HepG2 (cell line): ENCODE measurements at regions not wholly inside any gene's neighbourhood (a gene's known extent, or its start where the extent isn't known, plus 50 kb on each side); places are given as distances from the start of the nearest gene placed in this dataset.

Experiments
- ATAC-seq: fragments of 200-7000 bp; cut with Tn5 transposase; 3 replicates; pipeline ENCODE4 v1.9.1; 2020; ENCODE audit warnings: mild to moderate bottlenecking, moderate library complexity
- BruUV-seq: library from RNA; stranded (reverse); fragments of 400-500 nt; replicated peaks from 2 replicates; lab custom pipeline; 2021; lab: Mats Ljungman, UMichigan
- CTCF ChIA-PET: fragments of 300-600 bp; formaldehyde crosslinking; extraction: SDS; loops from one replicate; lab custom pipeline; 2021; ENCODE audit warnings: low total read pairs, inconsistent platforms, low intra/inter-chr PET ratio; lab: Yijun Ruan, JAX
- POLR2A ChIA-PET: fragments of 350-600 bp; sonication (Branson Sonifier 250); formaldehyde crosslinking; loops from one replicate; lab custom pipeline; 2020; ENCODE audit warnings: antibody characterized with exemption, inconsistent platforms; lab: Yijun Ruan, JAX
- DNase-seq: peaks from one replicate; pipeline ENCODE4 v3.0.0-alpha.2; 2015; ENCODE audit warnings: low spot score
- FAIRE-seq: peaks from 3 replicates; lab custom pipeline; 2011; peaks lifted over from hg19 to GRCh38; lab: Jason Lieb, UNC
- H2AFZ ChIP-seq: one replicate; pipeline ENCODE4 v1.6.1; 2011; ENCODE audit warnings: low read length, inconsistent platforms
- H3K27ac ChIP-seq: fragments of 300-600 bp; 3 replicates; pipeline ENCODE4 v1.8.0; 2011; ENCODE audit warnings: mixed run types, mild to moderate bottlenecking, mixed read lengths, low read length, inconsistent platforms; ENCODE audit not compliant: insufficient read depth; ENCODE audit errors: extremely low read length
- H3K27me3 ChIP-seq, 2 experiments: fragments of 200-600 bp in 1 of 2; 2 replicates in 1 of 2; 3 replicates in 1 of 2; pipeline versions ENCODE4 v1.6.0 to v1.8.0; 2011; ENCODE audit warnings: low read length in 2 of 2, mild to moderate bottlenecking in 2 of 2, moderate library complexity in 2 of 2, inconsistent platforms in 1 of 2; ENCODE audit not compliant: insufficient read depth in 2 of 2, control insufficient read depth in 1 of 2
- H3K36me3 ChIP-seq, 2 experiments: fragments of 200-600 bp in 1 of 2; replicated peaks in 1 of 2; 2 replicates in 1 of 2; 3 replicates in 1 of 2; pipeline versions ENCODE4 v1.5.1 to v1.8.0; 2011; ENCODE audit warnings: low read length in 2 of 2, inconsistent platforms in 1 of 2; ENCODE audit not compliant: insufficient read depth in 2 of 2, control insufficient read depth in 1 of 2
- H3K4me1 ChIP-seq: 2 replicates; pipeline ENCODE4 v1.5.1; 2012; ENCODE audit warnings: low read length, inconsistent platforms; ENCODE audit not compliant: insufficient read depth
- H3K4me2 ChIP-seq: 2 replicates; pipeline ENCODE4 v1.6.0; 2011; ENCODE audit warnings: low read depth, low read length, inconsistent platforms
- H3K4me3 ChIP-seq, 3 experiments: fragments of 200-600 bp in 1 of 3; sonication (generic), shearing (Covaris generic) in 1 of 3; replicated peaks in 1 of 3; 2 replicates each; pipeline ENCODE4 v1.5.1; 2011 to 2016; ENCODE audit warnings: low read length in 3 of 3, inconsistent platforms in 2 of 3, low read depth in 2 of 3, mild to moderate bottlenecking in 2 of 3, control low read depth in 1 of 3, mixed read lengths in 1 of 3; ENCODE audit not compliant: insufficient read depth in 1 of 3
- H3K79me2 ChIP-seq: one replicate; pipeline ENCODE4 v1.6.1; 2011; ENCODE audit warnings: low read length, inconsistent platforms; ENCODE audit not compliant: insufficient read depth
- H3K9ac ChIP-seq: 2 replicates; pipeline ENCODE4 v1.6.0; 2011; ENCODE audit warnings: mild to moderate bottlenecking, low read depth, low read length, inconsistent platforms; ENCODE audit not compliant: insufficient read depth
- H3K9me3 ChIP-seq: 2 replicates; pipeline ENCODE4 v1.5.1; 2012; ENCODE audit warnings: mild to moderate bottlenecking, low read length
- H4K20me1 ChIP-seq: 2 replicates; pipeline ENCODE4 v1.6.0; 2011; ENCODE audit warnings: inconsistent platforms, mild to moderate bottlenecking, low read length, moderate library complexity; ENCODE audit not compliant: insufficient read depth
- CREB1 ChIP-seq, 2 experiments: fragments of 450-650 bp in 1 of 2; IDR thresholded peaks; 2 replicates each; pipeline ENCODE4 v1.6.1; 2016 to 2017; ENCODE audit warnings: control low read depth in 1 of 2, mild to moderate bottlenecking in 1 of 2, missing compliant biosample characterization in 1 of 2, missing genetic modification characterization in 1 of 2
- EHMT2 ChIP-seq: fragments of 200-600 bp; sonication (generic); IDR thresholded peaks from 2 replicates; pipeline ENCODE4 v1.7.0; 2017; ENCODE audit warnings: antibody characterized with exemption, low read depth, low read length, borderline replicate concordance
- GLMP ChIP-seq: sonication (generic); formaldehyde crosslinking; IDR thresholded peaks from 2 replicates; pipeline ENCODE4 v1.9.0; 2021; ENCODE audit warnings: missing genetic modification reagents, mild to moderate bottlenecking, borderline replicate concordance
- HNF4A ChIP-seq: sonication (generic); formaldehyde crosslinking; IDR thresholded peaks from 2 replicates; pipeline ENCODE4 v1.4.0; 2020; ENCODE audit warnings: missing genetic modification reagents
- HNRNPL ChIP-seq: fragments of 200-400 bp; formaldehyde crosslinking; IDR thresholded peaks from 2 replicates; pipeline ENCODE4 v1.6.1; 2017; ENCODE audit warnings: mild to moderate bottlenecking, low read depth, low read length
- MAFF ChIP-seq: IDR thresholded peaks from 2 replicates; pipeline ENCODE4 v1.6.1; 2011; ENCODE audit warnings: low read depth, low read length, improper control_type of control experiment
- MBNL3 ChIP-seq: fragments of 250-450 bp; sonication (Bioruptor Pico); conservative IDR thresholded peaks from 2 replicates; pipeline ENCODE4 v1.8.0; 2022; ENCODE audit warnings: mild to moderate bottlenecking, inconsistent platforms
- NFKB2 ChIP-seq: sonication (generic); formaldehyde crosslinking; IDR thresholded peaks from 2 replicates; pipeline ENCODE4 v1.4.0; 2020; ENCODE audit warnings: missing genetic modification reagents, borderline replicate concordance
- RAD21 ChIP-seq: fragments of 450-650 bp; formaldehyde crosslinking; IDR thresholded peaks from 2 replicates; pipeline ENCODE4 v1.5.0; 2020; ENCODE audit warnings: mild to moderate bottlenecking
- RXRB ChIP-seq: IDR thresholded peaks from 2 replicates; pipeline ENCODE4 v1.6.1; 2016; ENCODE audit warnings: borderline replicate concordance, missing genetic modification reagents, missing compliant biosample characterization
- SMAD3 ChIP-seq: sonication (generic); formaldehyde crosslinking; IDR thresholded peaks from 2 replicates; pipeline ENCODE4 v1.4.0; 2020; ENCODE audit warnings: missing genetic modification reagents
- ZIK1 ChIP-seq: sonication (generic); formaldehyde crosslinking; IDR thresholded peaks from 2 replicates; pipeline ENCODE4 v1.5.0; 2020; ENCODE audit warnings: mild to moderate bottlenecking, low read depth, missing genetic modification reagents, borderline replicate concordance
- ZNF180 ChIP-seq: sonication (generic); formaldehyde crosslinking; IDR thresholded peaks from 2 replicates; pipeline ENCODE4 v1.4.0; 2020; ENCODE audit warnings: low read depth, missing genetic modification reagents, borderline replicate concordance
- ZNF350 ChIP-seq: sonication (generic); formaldehyde crosslinking; IDR thresholded peaks from 2 replicates; pipeline ENCODE4 v1.4.0; 2020; ENCODE audit warnings: mild to moderate bottlenecking, low read depth, missing genetic modification reagents, borderline replicate concordance
- WGBS: methylation state at CpG from one replicate; pipeline ENCODE4 v1.1.6; 2017; ENCODE audit warnings: low lambda C conversion rate; 5-methylcytosine and 5-hydroxymethylcytosine counted together
- in situ Hi-C: cut with HindIII; loops from 2 replicates; pipeline ENCODE4 v1.10.0; 2017; ENCODE audit warnings: low pct_unique_long_range_greater_than_20kb; ENCODE audit not compliant: extremely low pct_ligation_motif_present
- intact Hi-C: fragments of 100-400 bp; cut with micrococcal nuclease; formaldehyde crosslinking; loops from one replicate; pipeline ENCODE4 v1.10.0; 2022; ENCODE audit not compliant: unreplicated experiment
- TF ChIP-seq, protein P1 (sequence below): sonication (generic); formaldehyde crosslinking; IDR thresholded peaks from 2 replicates; pipeline ENCODE4 v1.4.0; 2020; ENCODE audit warnings: missing genetic modification reagents

DNA sequence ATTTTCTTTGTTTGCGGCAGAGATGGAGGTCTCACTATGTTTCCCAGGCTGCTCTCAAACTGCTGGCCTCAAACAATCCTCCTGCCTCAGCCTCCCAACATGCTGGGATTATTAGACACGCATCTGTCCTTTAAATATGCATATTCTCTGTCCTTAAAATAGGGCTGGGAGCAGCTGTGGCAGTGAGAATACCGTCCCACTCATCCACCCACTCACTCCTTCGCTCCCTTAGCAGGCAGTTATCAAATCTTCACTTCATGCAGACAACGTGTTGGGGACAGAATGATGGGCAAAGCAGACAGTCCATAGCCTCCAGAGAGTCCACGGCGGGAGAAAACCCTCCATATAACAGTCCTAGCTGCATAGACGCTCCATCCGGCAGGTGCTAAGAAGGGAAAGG, 179.4 kb downstream of the ZBTB18 start:
- WGBS, result 70% methylated on average over 8 of the region's 9 CpGs
- in situ Hi-C loops, result no loop called here
- Histone ChIP-seq H3K27me3 (peaks cover 3 to 37% of the 10 kb centered on the region in 2 experiments; a peak in 4 of 5 replicates), H2AFZ (no peak overlapping the region), H3K27ac (no peak overlapping the region), H3K4me3 (no peak overlapping the region), H3K9me3 (no peaks in the 10 kb centered on the region), H3K9ac (no peak overlapping the region), H3K4me2 (no peak overlapping the region), H4K20me1 (no peaks in the 10 kb centered on the region), H3K4me1 (peaks cover 14% of the 10 kb centered on the region), H3K79me2 (no peaks in the 10 kb centered on the region), H3K36me3 (no peaks in the 10 kb centered on the region)
- BruUV-seq, result no TSS peak
- ChIA-PET POLR2A (no interaction called here), CTCF (no interaction called here)
- ATAC-seq (no peak), FAIRE-seq (no peak), DNase-seq (no peak)
- intact Hi-C loops, result no loop called here
- TF ChIP-seq EHMT2 (no peak), ZNF180 (CRISPR knock-in tag) (no peak), NFKB2 (CRISPR knock-in tag) (no peak), GLMP (no peak), MBNL3 (CRISPR knock-in tag) (no peak), ZNF350 (CRISPR knock-in tag) (no peak), HNRNPL (no peak), MAFF (no peak), ZIK1 (no peak), SMAD3 (CRISPR knock-in tag) (no peak), RXRB (CRISPR knock-in tag) (no peak), HNF4A (CRISPR knock-in tag) (no peak), RAD21 (no peak), CREB1 (IDR thresholded peaks at IDR 0.05) (no peak), CREB1 (CRISPR knock-in tag; IDR thresholded peaks at IDR 0.05) (no peak)
- TF ChIP-seq, protein P1, sequence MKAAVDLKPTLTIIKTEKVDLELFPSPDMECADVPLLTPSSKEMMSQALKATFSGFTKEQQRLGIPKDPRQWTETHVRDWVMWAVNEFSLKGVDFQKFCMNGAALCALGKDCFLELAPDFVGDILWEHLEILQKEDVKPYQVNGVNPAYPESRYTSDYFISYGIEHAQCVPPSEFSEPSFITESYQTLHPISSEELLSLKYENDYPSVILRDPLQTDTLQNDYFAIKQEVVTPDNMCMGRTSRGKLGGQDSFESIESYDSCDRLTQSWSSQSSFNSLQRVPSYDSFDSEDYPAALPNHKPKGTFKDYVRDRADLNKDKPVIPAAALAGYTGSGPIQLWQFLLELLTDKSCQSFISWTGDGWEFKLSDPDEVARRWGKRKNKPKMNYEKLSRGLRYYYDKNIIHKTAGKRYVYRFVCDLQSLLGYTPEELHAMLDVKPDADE (CRISPR knock-in tag), result no peak
